ENCODE measurements at regions not wholly inside any gene's neighbourhood (a gene's known extent, or its start where the extent isn't known, plus 50 kb on each side); places are given as distances from the start of the nearest gene placed in this dataset.

- Histone ChIP-seq H3K4me1 (ENCODE audit: insufficient read depth) (peaks cover 2% of the 10 kb centered on the region), H3K9me3 (no peaks in the 10 kb centered on the region), H3K4me3 (no peak overlapping the region), H3K27me3 (no peaks in the 10 kb centered on the region), H3K27ac (no peak overlapping the region), H3K36me3 (no peaks in the 10 kb centered on the region)
- TF ChIP-seq EP300 (IDR thresholded peaks at IDR 0.05) (no peak), POLR2A (IDR thresholded peaks at IDR 0.05) (no peak), CTCF (IDR thresholded peaks at IDR 0.05) (no peak)
- 17 to 29% (median 19%) methylated on average over 2 of the region's 2 CpGs for WGBS, 3 donors
- intact Hi-C loops (cut with DNase I): no loop called here
- DNase-seq: no peak
Measured at GRCh38 chr18:34590503-34590902, 119.6 kb upstream of the DTNA start.

GRCh38 chr18:34591920-34592444 is 118.1 kb upstream of the DTNA start:
- 40 to 59% (median 45%) methylated on average over 2 of the region's 2 CpGs for WGBS, 3 donors
- no peak for DNase-seq
- intact Hi-C loops (cut with DNase I): no loop called here
- H3K4me3 ChIP-seq: no peak overlapping the region
- peaks cover 2% of the 10 kb centered on the region for H3K4me1 ChIP-seq (ENCODE audit: insufficient read depth)
- H3K27me3 ChIP-seq: no peaks in the 10 kb centered on the region
- H3K27ac ChIP-seq: no peak overlapping the region
- TF ChIP-seq CTCF (IDR thresholded peaks at IDR 0.05): no peak
- H3K36me3 ChIP-seq: no peaks in the 10 kb centered on the region
- H3K9me3 ChIP-seq: no peaks in the 10 kb centered on the region

GRCh38 chr18:34592481-34592880 is 117.6 kb upstream of the DTNA start:
- 45 to 48% (median 47%) methylated on average over 3 of the region's 3 CpGs for WGBS, 3 donors
- DNase-seq: no peak
- TF ChIP-seq POLR2A (IDR thresholded peaks at IDR 0.05) (no peak), EP300 (IDR thresholded peaks at IDR 0.05) (no peak), CTCF (IDR thresholded peaks at IDR 0.05) (no peak)
- H3K27ac ChIP-seq: no peak overlapping the region
- no peak overlapping the region for H3K4me3 ChIP-seq
- intact Hi-C loops (cut with DNase I): no loop called here
- no peaks in the 10 kb centered on the region for H3K27me3 ChIP-seq
- H3K36me3 ChIP-seq: no peaks in the 10 kb centered on the region
- peaks cover 2% of the 10 kb centered on the region for H3K4me1 ChIP-seq (ENCODE audit: insufficient read depth)
- no peaks in the 10 kb centered on the region for H3K9me3 ChIP-seq

- Histone ChIP-seq H3K4me1 (ENCODE audit: insufficient read depth) (peaks cover 2% of the 10 kb centered on the region), H3K4me3 (peak overlapping the region; percentile 35), H3K27me3 (no peaks in the 10 kb centered on the region), H3K27ac (peak overlapping the region in 1 of 2 donors; percentile 42), H3K36me3 (no peaks in the 10 kb centered on the region), H3K9me3 (no peaks in the 10 kb centered on the region)
- intact Hi-C loops (cut with DNase I): no loop called here
- TF ChIP-seq EP300 (IDR thresholded peaks at IDR 0.05) (no peak), POLR2A (IDR thresholded peaks at IDR 0.05) (no peak), CTCF (IDR thresholded peaks at IDR 0.05) (no peak)
- 2 to 4% (median 3%) methylated on average over 8 of the region's 8 CpGs for WGBS, 3 donors
- peak; percentile 23 to 47 (median 28) for DNase-seq
Measured at GRCh38 chr18:34592961-34593382, 117.1 kb upstream of the DTNA start.
